ENCODE measurements at regions not wholly inside any gene's neighbourhood (a gene's known extent, or its start where the extent isn't known, plus 50 kb on each side); places are given as distances from the start of the nearest gene placed in this dataset.
"Not testable (repeated sequence)": the region's sequence is repeated elsewhere in the genome, so short reads cannot be mapped to it uniquely, and the experiment has no call there.

DNA sequence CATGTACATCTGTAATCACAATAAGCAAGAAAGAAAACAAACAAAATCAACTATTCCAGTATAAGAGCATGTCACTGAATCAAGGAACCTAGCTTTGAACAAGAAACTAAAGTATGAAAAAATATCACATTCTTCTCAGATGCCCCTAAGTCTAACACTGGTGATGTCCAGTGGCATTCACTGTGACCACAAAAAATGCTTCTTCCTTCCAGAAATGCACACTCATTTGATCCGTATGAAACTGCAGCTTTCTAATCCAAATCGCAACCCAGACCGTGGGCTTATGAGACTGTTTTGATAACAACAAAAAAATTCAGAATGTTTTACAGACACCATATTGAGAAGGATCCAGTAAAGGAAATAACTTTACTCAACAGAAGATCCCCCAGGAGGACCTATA, 320.1 kb upstream of the TARS1 start:
- no peaks in the 10 kb centered on the region for H4K20me1 ChIP-seq (ENCODE audit: insufficient read depth, low read length)
- TF ChIP-seq CTCF (IDR thresholded peaks at IDR 0.05; ENCODE audit: borderline replicate concordance, extremely low read depth, low read length, poor library complexity, severe bottlenecking) (no peak), EZH2 (IDR thresholded peaks at IDR 0.05; ENCODE audit: borderline replicate concordance, low read depth, low read length, severe bottlenecking) (no peak)
- ATAC-seq (ENCODE audit: insufficient read depth, low read depth) (no peak), DNase-seq (no peak)
- H3K9ac ChIP-seq (ENCODE audit: low read depth, low read length), result no peak overlapping the region
- no peaks in the 10 kb centered on the region for H3K36me3 ChIP-seq (ENCODE audit: insufficient read depth, low read length)
- no peak overlapping the region for H2AFZ ChIP-seq (ENCODE audit: low read depth, low read length)
- no peak overlapping the region for H3K27ac ChIP-seq (ENCODE audit: low read length)
- no peak overlapping the region for H3K4me2 ChIP-seq (ENCODE audit: insufficient read depth, low read length)
- H3K4me1 ChIP-seq (ENCODE audit: insufficient read depth, low read length), result no peaks in the 10 kb centered on the region
- H3K27me3 ChIP-seq (ENCODE audit: insufficient read depth, low read length, poor library complexity), result no peaks in the 10 kb centered on the region
- no peak overlapping the region for H3K4me3 ChIP-seq (ENCODE audit: low read depth in 1 of 2, low read length in 2 of 2)
- H3K9me3 ChIP-seq (ENCODE audit: insufficient read depth, low read length, severe bottlenecking), result no peaks in the 10 kb centered on the region
- no peaks in the 10 kb centered on the region for H3K79me2 ChIP-seq (ENCODE audit: insufficient read depth, low read length)

GRCh38 chr5:33129309-33129708, 311.5 kb upstream of the TARS1 start:
- Histone ChIP-seq H2AFZ (ENCODE audit: low read depth, low read length) (no peak overlapping the region), H3K9me3 (ENCODE audit: insufficient read depth, low read length, severe bottlenecking) (no peaks in the 10 kb centered on the region), H3K4me1 (ENCODE audit: insufficient read depth, low read length) (no peaks in the 10 kb centered on the region), H3K79me2 (ENCODE audit: insufficient read depth, low read length) (no peaks in the 10 kb centered on the region), H3K4me3 (ENCODE audit: low read depth in 1 of 2, low read length in 2 of 2) (no peak overlapping the region), H3K36me3 (ENCODE audit: insufficient read depth, low read length) (no peaks in the 10 kb centered on the region), H4K20me1 (ENCODE audit: insufficient read depth, low read length) (no peaks in the 10 kb centered on the region), H3K27me3 (ENCODE audit: insufficient read depth, low read length, poor library complexity) (no peaks in the 10 kb centered on the region), H3K9ac (ENCODE audit: low read depth, low read length) (no peak overlapping the region), H3K4me2 (ENCODE audit: insufficient read depth, low read length) (no peak overlapping the region), H3K27ac (ENCODE audit: low read length) (no peak overlapping the region)
- DNase-seq (no peak), ATAC-seq (ENCODE audit: insufficient read depth, low read depth) (no peak)
- TF ChIP-seq CTCF (IDR thresholded peaks at IDR 0.05; ENCODE audit: borderline replicate concordance, extremely low read depth, low read length, poor library complexity, severe bottlenecking) (no peak), EZH2 (IDR thresholded peaks at IDR 0.05; ENCODE audit: borderline replicate concordance, low read depth, low read length, severe bottlenecking) (no peak)

DNA sequence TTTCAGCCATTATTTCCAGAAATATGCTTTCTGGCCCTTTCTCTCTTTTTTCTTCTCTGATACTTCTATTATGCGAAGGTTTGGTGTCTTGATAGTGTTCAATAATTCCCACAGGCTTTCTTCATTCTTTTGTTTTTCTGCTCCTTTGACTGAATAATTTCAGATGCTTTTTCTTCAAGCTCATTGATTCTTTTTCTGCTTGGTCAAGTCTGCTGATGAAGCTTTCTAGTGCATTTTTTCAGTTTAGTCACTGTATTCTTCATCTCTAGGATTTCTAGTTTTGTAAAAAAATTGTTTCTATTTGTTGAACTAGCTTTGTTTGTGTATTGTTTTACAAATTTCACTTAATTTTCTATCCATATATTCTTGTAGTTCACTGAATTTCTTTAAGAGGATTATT, 304.0 kb upstream of the TARS1 start:
- H3K27me3 ChIP-seq (ENCODE audit: insufficient read depth, low read length, poor library complexity), result no peaks in the 10 kb centered on the region
- H3K4me3 ChIP-seq (ENCODE audit: low read depth in 1 of 2, low read length in 2 of 2), result no peak overlapping the region
- H3K27ac ChIP-seq (ENCODE audit: low read length), result no peak overlapping the region
- no peaks in the 10 kb centered on the region for H3K9me3 ChIP-seq (ENCODE audit: insufficient read depth, low read length, severe bottlenecking)
- H3K4me1 ChIP-seq (ENCODE audit: insufficient read depth, low read length), result no peaks in the 10 kb centered on the region
- DNase-seq (no peak), ATAC-seq (ENCODE audit: insufficient read depth, low read depth) (no peak)
- H3K9ac ChIP-seq (ENCODE audit: low read depth, low read length), result no peak overlapping the region
- TF ChIP-seq CTCF (IDR thresholded peaks at IDR 0.05; ENCODE audit: borderline replicate concordance, extremely low read depth, low read length, poor library complexity, severe bottlenecking), result no peak
- TF ChIP-seq EZH2 (IDR thresholded peaks at IDR 0.05; ENCODE audit: borderline replicate concordance, low read depth, low read length, severe bottlenecking), result no peak
- no peaks in the 10 kb centered on the region for H4K20me1 ChIP-seq (ENCODE audit: insufficient read depth, low read length)
- H3K36me3 ChIP-seq (ENCODE audit: insufficient read depth, low read length), result no peaks in the 10 kb centered on the region
- H3K79me2 ChIP-seq (ENCODE audit: insufficient read depth, low read length), result no peaks in the 10 kb centered on the region
- no peak overlapping the region for H2AFZ ChIP-seq (ENCODE audit: low read depth, low read length)
- no peak overlapping the region for H3K4me2 ChIP-seq (ENCODE audit: insufficient read depth, low read length)

- ATAC-seq (ENCODE audit: insufficient read depth, low read depth); H3K9me3 ChIP-seq (ENCODE audit: insufficient read depth, low read length, severe bottlenecking); H3K27ac ChIP-seq (ENCODE audit: low read length); H3K36me3 ChIP-seq (ENCODE audit: insufficient read depth, low read length); H3K27me3 ChIP-seq (ENCODE audit: insufficient read depth, low read length, poor library complexity); H3K4me1 ChIP-seq (ENCODE audit: insufficient read depth, low read length); H3K79me2 ChIP-seq (ENCODE audit: insufficient read depth, low read length); H3K4me3 ChIP-seq (ENCODE audit: low read depth in 1 of 2, low read length in 2 of 2); H3K9ac ChIP-seq (ENCODE audit: low read depth, low read length); H2AFZ ChIP-seq (ENCODE audit: low read depth, low read length); DNase-seq; H4K20me1 ChIP-seq (ENCODE audit: insufficient read depth, low read length); H3K4me2 ChIP-seq (ENCODE audit: insufficient read depth, low read length): not testable (repeated sequence)
Observed at GRCh38 chr5:33138145-33138544, 302.6 kb upstream of the TARS1 start.
